GM19397 (cell line): ENCODE measurements at regions not wholly inside any gene's neighbourhood (a gene's known extent, or its start where the extent isn't known, plus 50 kb on each side); places are given as distances from the start of the nearest gene placed in this dataset.
"Not testable (repeated sequence)": the region's sequence is repeated elsewhere in the genome, so short reads cannot be mapped to it uniquely, and the experiment has no call there.

Experiments used
- ATAC-seq: cut with Tn5 transposase; IDR thresholded peaks from one replicate; pipeline ENCODE4 v1.9.1; 2021; ENCODE audit warnings: mild to moderate bottlenecking, moderate library complexity; ENCODE audit not compliant: unreplicated experiment

GRCh38 chr11:129695571-129696308 lies 119.9 kb upstream of the TMEM45B start:
- peak; percentile 88 for ATAC-seq

- no peak for ATAC-seq
Measured at GRCh38 chr11:129696309-129696989, 119.2 kb upstream of the TMEM45B start.

GRCh38 chr11:129698212-129698611 lies 117.4 kb upstream of the TMEM45B start:
- no peak for ATAC-seq

- ATAC-seq, result no peak
Measured at GRCh38 chr11:129699711-129700304, 115.8 kb upstream of the TMEM45B start.

- ATAC-seq, result no peak
Measured at GRCh38 chr11:129700701-129701100, 114.9 kb upstream of the TMEM45B start.

GRCh38 chr11:129701706-129702105 lies 113.9 kb upstream of the TMEM45B start:
- ATAC-seq, result no peak

- no peak for ATAC-seq
Measured at GRCh38 chr11:129702410-129703398, 112.9 kb upstream of the TMEM45B start.

- ATAC-seq, result no peak
Measured at GRCh38 chr11:129703846-129704245, 111.8 kb upstream of the TMEM45B start.

- no peak for ATAC-seq
Measured at GRCh38 chr11:129704831-129705230, 110.8 kb upstream of the TMEM45B start.

GRCh38 chr11:129705341-129705740 lies 110.3 kb upstream of the TMEM45B start:
- no peak for ATAC-seq

GRCh38 chr11:129705933-129706332 lies 109.7 kb upstream of the TMEM45B start:
- no peak for ATAC-seq

- ATAC-seq, result no peak
Measured at GRCh38 chr11:129709801-129710398, 105.7 kb upstream of the TMEM45B start.

GRCh38 chr11:129710423-129710822 lies 105.2 kb upstream of the TMEM45B start:
- ATAC-seq, result no peak

GRCh38 chr11:129711760-129712159 lies 103.9 kb upstream of the TMEM45B start:
- no peak for ATAC-seq

- ATAC-seq, result not testable (repeated sequence)
Measured at GRCh38 chr11:129712486-129713240, 103.0 kb upstream of the TMEM45B start.

GRCh38 chr11:129719037-129719436 lies 96.6 kb upstream of the TMEM45B start:
- ATAC-seq, result no peak

- ATAC-seq, result no peak
Measured at GRCh38 chr11:129720156-129720555, 95.5 kb upstream of the TMEM45B start.

- ATAC-seq, result no peak
Measured at GRCh38 chr11:129720994-129721393, 94.7 kb upstream of the TMEM45B start.

- no peak for ATAC-seq
Measured at GRCh38 chr11:129721685-129722084, 94.0 kb upstream of the TMEM45B start.

GRCh38 chr11:129722529-129722928 lies 93.1 kb upstream of the TMEM45B start:
- no peak for ATAC-seq
